ENCODE measurements at regions not wholly inside any gene's neighbourhood (a gene's known extent, or its start where the extent isn't known, plus 50 kb on each side); places are given as distances from the start of the nearest gene placed in this dataset.

DNA sequence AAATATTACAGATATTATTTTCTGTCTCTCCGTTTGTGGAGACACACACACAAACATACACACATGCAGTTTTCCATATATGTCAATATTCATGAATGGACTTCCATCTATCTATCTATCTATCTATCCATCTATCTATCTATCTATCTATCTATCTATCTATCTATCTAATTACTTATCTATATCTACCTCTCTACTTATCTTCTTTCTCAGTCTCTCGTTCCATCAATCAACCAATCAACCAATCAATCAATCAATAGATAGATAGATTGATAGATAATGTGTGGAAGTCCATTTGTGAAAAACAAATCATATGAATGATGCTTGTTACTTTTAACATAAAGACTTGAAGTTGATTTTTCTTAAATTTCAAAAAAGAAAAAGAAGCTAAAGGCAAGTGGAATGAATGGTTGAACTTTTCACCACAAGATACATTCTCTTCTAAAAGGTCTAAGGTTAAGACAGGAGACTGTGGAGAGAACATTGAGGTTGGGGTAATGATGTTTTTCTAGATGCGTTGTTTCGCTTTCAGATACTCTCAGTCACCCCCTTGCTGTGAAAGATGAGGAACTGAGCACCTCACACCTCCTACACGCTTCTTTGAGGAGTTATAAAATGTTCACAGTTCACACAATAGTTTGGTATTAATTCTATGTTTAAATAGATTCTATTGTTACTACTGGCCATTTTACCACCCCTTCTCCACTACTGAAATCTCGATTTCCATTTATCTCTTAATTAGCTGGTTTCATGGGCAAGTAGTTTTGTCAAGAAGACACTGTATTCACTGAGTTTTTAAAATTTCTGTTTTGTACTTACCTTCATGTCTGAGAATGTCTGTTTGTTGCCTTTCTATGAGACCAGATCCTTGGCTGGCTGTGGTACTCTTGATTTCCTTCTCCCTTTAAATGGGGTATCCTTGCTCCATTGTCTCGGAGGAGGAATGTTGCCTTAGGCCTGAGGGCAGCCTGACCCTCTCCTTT lies 114.1 kb downstream of the EMX2 start:
- H3K9me3 Mint-ChIP-seq, result peaks cover 0 to 6% (median 0%) of the 10 kb centered on the region in 7 donors
- H3K4me1 Mint-ChIP-seq, result no peaks in the 10 kb centered on the region
- TF ChIP-seq, protein P1, sequence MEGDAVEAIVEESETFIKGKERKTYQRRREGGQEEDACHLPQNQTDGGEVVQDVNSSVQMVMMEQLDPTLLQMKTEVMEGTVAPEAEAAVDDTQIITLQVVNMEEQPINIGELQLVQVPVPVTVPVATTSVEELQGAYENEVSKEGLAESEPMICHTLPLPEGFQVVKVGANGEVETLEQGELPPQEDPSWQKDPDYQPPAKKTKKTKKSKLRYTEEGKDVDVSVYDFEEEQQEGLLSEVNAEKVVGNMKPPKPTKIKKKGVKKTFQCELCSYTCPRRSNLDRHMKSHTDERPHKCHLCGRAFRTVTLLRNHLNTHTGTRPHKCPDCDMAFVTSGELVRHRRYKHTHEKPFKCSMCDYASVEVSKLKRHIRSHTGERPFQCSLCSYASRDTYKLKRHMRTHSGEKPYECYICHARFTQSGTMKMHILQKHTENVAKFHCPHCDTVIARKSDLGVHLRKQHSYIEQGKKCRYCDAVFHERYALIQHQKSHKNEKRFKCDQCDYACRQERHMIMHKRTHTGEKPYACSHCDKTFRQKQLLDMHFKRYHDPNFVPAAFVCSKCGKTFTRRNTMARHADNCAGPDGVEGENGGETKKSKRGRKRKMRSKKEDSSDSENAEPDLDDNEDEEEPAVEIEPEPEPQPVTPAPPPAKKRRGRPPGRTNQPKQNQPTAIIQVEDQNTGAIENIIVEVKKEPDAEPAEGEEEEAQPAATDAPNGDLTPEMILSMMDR (IDR thresholded peaks at IDR 0.05), result no peak
- intact Hi-C loops (cut with micrococcal nuclease), result no loop called here
- no peaks in the 10 kb centered on the region for H4K20me1 ChIP-seq (ENCODE audit: insufficient read depth, low read length)
- 100% methylated on average over 1 of the region's 7 CpGs for WGBS (ENCODE audit: insufficient coverage)
- no peak overlapping the region for H3K4me2 ChIP-seq (replicated peaks; ENCODE audit: extremely low read depth, low read length, poor library complexity, severe bottlenecking)
- H3K4me3 ChIP-seq (replicated peaks in 1 of 3; ENCODE audit: low read depth in 2 of 3, low read length in 3 of 3), result no peak overlapping the region
- H2AFZ ChIP-seq (ENCODE audit: insufficient read depth, low read depth, low read length, poor library complexity, severe bottlenecking), result no peak overlapping the region
- H3K27ac ChIP-seq (ENCODE audit: low read depth in 1 of 2, low read length in 2 of 2), result no peak overlapping the region
- H3K9ac ChIP-seq (ENCODE audit: insufficient read depth, low read length, poor library complexity, severe bottlenecking), result no peak overlapping the region
- H3K4me1 ChIP-seq (ENCODE audit: control insufficient read depth in 1 of 2, insufficient read depth in 2 of 2, low read length in 2 of 2), result no peaks in the 10 kb centered on the region
- peaks cover 0 to 3% of the 10 kb centered on the region in 2 donors for H3K9me3 ChIP-seq (replicated peaks in 1 of 2; ENCODE audit: control insufficient read depth in 1 of 2, insufficient read depth in 1 of 2, low read length in 2 of 2)
- no peak overlapping the region for H3K27ac Mint-ChIP-seq
- H3K27me3 Mint-ChIP-seq (ENCODE audit: low read depth in 3 of 3), result peaks cover 0 to 8% (median 1%) of the 10 kb centered on the region in 3 donors
- H3K27me3 ChIP-seq (ENCODE audit: control insufficient read depth in 2 of 2, insufficient read depth in 2 of 2, low read length in 2 of 2), result no peaks in the 10 kb centered on the region
- no peaks in the 10 kb centered on the region for H3K79me2 ChIP-seq (ENCODE audit: insufficient read depth, low read length)
- no peaks in the 10 kb centered on the region for H3K36me3 Mint-ChIP-seq
- no peak overlapping the region for H3K4me3 Mint-ChIP-seq
- DNase-seq, result no peak
- H3K36me3 ChIP-seq (replicated peaks in 1 of 2; ENCODE audit: control insufficient read depth in 1 of 2, insufficient read depth in 2 of 2, low read length in 2 of 2), result no peaks in the 10 kb centered on the region

DNA sequence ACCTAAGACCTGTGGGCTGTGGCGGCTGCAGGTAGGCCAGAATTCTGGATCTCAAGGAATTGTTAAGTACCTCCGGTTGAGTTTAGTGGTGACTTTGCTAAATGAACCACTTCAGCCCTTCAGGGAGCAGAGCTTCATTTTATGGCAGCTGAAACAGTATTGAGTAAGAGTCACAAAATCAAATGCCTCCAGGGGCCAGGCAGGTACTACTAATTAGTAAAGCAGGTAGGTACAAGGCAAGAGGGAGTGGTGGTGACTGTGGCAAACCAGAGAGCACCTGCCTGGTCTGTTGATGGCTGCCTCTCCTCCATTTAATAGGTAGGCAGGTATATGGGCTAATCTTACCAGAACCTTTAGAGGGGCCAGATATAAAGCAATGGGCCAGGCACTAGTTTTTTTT lies 118.8 kb downstream of the EMX2 start:
- Histone ChIP-seq H3K9me3 (replicated peaks in 1 of 2; ENCODE audit: control insufficient read depth in 1 of 2, insufficient read depth in 1 of 2, low read length in 2 of 2) (no peaks in the 10 kb centered on the region), H3K79me2 (ENCODE audit: insufficient read depth, low read length) (no peaks in the 10 kb centered on the region), H3K4me3 (replicated peaks in 1 of 3; ENCODE audit: low read depth in 2 of 3, low read length in 3 of 3) (no peak overlapping the region), H3K4me2 (replicated peaks; ENCODE audit: extremely low read depth, low read length, poor library complexity, severe bottlenecking) (no peak overlapping the region), H3K9ac (ENCODE audit: insufficient read depth, low read length, poor library complexity, severe bottlenecking) (no peak overlapping the region), H2AFZ (ENCODE audit: insufficient read depth, low read depth, low read length, poor library complexity, severe bottlenecking) (no peak overlapping the region), H3K27me3 (ENCODE audit: control insufficient read depth in 2 of 2, insufficient read depth in 2 of 2, low read length in 2 of 2) (no peaks in the 10 kb centered on the region), H3K36me3 (replicated peaks in 1 of 2; ENCODE audit: control insufficient read depth in 1 of 2, insufficient read depth in 2 of 2, low read length in 2 of 2) (no peaks in the 10 kb centered on the region), H4K20me1 (ENCODE audit: insufficient read depth, low read length) (no peaks in the 10 kb centered on the region), H3K4me1 (ENCODE audit: control insufficient read depth in 1 of 2, insufficient read depth in 2 of 2, low read length in 2 of 2) (no peaks in the 10 kb centered on the region), H3K27ac (ENCODE audit: low read depth in 1 of 2, low read length in 2 of 2) (no peak overlapping the region)
- no peak for DNase-seq
- TF ChIP-seq, protein P1 (IDR thresholded peaks at IDR 0.05), result no peak
- intact Hi-C loops (cut with micrococcal nuclease), result no loop called here
- 100% methylated on average over 1 of the region's 2 CpGs for WGBS (ENCODE audit: insufficient coverage)
- Mint-ChIP-seq H3K4me3 (no peak overlapping the region), H3K36me3 (no peaks in the 10 kb centered on the region), H3K27me3 (ENCODE audit: low read depth in 3 of 3) (peaks cover 1 to 6% (median 2%) of the 10 kb centered on the region in 3 donors), H3K27ac (no peak overlapping the region), H3K4me1 (no peaks in the 10 kb centered on the region), H3K9me3 (peaks cover 0 to 2% (median 0%) of the 10 kb centered on the region in 7 donors)

All from CD14-positive monocyte (primary cell).